ENCODE measurements at regions not wholly inside any gene's neighbourhood (a gene's known extent, or its start where the extent isn't known, plus 50 kb on each side); places are given as distances from the start of the nearest gene placed in this dataset.

- no peak overlapping the region for H3K4me3 Mint-ChIP-seq
- H3K4me1 Mint-ChIP-seq = no peaks in the 10 kb centered on the region
- H3K27me3 ChIP-seq (ENCODE audit: control insufficient read depth in 2 of 2, insufficient read depth in 2 of 2, low read length in 2 of 2) = no peaks in the 10 kb centered on the region
- no peak overlapping the region for H3K4me3 ChIP-seq (ENCODE audit: low read length)
- H3K36me3 ChIP-seq (ENCODE audit: control insufficient read depth in 2 of 3, insufficient read depth in 3 of 3, low read length in 3 of 3) = no peaks in the 10 kb centered on the region
- ChIA-PET CTCF (no interaction called here), POLR2A (no interaction called here)
- no peaks in the 10 kb centered on the region for H3K36me3 Mint-ChIP-seq
- H3K27ac ChIP-seq (ENCODE audit: low read depth, low read length) = no peak overlapping the region
- H3K9me3 ChIP-seq (ENCODE audit: control insufficient read depth in 2 of 3, low read length in 3 of 3) = no peaks in the 10 kb centered on the region
- peaks cover 4 to 26% (median 7%) of the 10 kb centered on the region in 11 donors for H3K9me3 Mint-ChIP-seq
- H3K4me1 ChIP-seq (ENCODE audit: control insufficient read depth in 2 of 2, insufficient read depth in 2 of 2, low read length in 2 of 2) = no peaks in the 10 kb centered on the region
- intact Hi-C loops (cut with micrococcal nuclease) = no loop called here
- DNase-seq (no peak), ATAC-seq (no peak)
- no peaks in the 10 kb centered on the region for H3K27me3 Mint-ChIP-seq
- no peak overlapping the region for H3K27ac Mint-ChIP-seq
These were observed 186.2 kb upstream of the CDH2 start for GRCh38 chr18:28363124-28363523.

GRCh38 chr18:28359176-28359575 is 182.2 kb upstream of the CDH2 start:
- H3K4me3 ChIP-seq (ENCODE audit: low read length) = no peak overlapping the region
- H3K9me3 ChIP-seq (ENCODE audit: control insufficient read depth in 2 of 3, low read length in 3 of 3) = no peaks in the 10 kb centered on the region
- H3K27ac ChIP-seq (ENCODE audit: low read depth, low read length) = no peak overlapping the region
- H3K27me3 Mint-ChIP-seq = no peaks in the 10 kb centered on the region
- no peaks in the 10 kb centered on the region for H3K36me3 Mint-ChIP-seq
- H3K27me3 ChIP-seq (ENCODE audit: control insufficient read depth in 2 of 2, insufficient read depth in 2 of 2, low read length in 2 of 2) = no peaks in the 10 kb centered on the region
- CTCF ChIA-PET = no interaction called here
- POLR2A ChIA-PET = no interaction called here
- H3K36me3 ChIP-seq (ENCODE audit: control insufficient read depth in 2 of 3, insufficient read depth in 3 of 3, low read length in 3 of 3) = no peaks in the 10 kb centered on the region
- peaks cover 4 to 25% (median 8%) of the 10 kb centered on the region in 11 donors for H3K9me3 Mint-ChIP-seq
- H3K4me3 Mint-ChIP-seq = no peak overlapping the region
- no peaks in the 10 kb centered on the region for H3K4me1 ChIP-seq (ENCODE audit: control insufficient read depth in 2 of 2, insufficient read depth in 2 of 2, low read length in 2 of 2)
- no peaks in the 10 kb centered on the region for H3K4me1 Mint-ChIP-seq
- ATAC-seq = no peak
- no peak overlapping the region for H3K27ac Mint-ChIP-seq
- no peak for DNase-seq
- intact Hi-C loops (cut with micrococcal nuclease) = no loop called here

- CTCF ChIA-PET = no interaction called here
- Mint-ChIP-seq H3K4me3 (no peak overlapping the region), H3K9me3 (peaks cover 3 to 25% (median 5%) of the 10 kb centered on the region in 11 donors), H3K4me1 (no peaks in the 10 kb centered on the region), H3K27ac (no peak overlapping the region), H3K27me3 (no peaks in the 10 kb centered on the region), H3K36me3 (no peaks in the 10 kb centered on the region)
- intact Hi-C loops (cut with micrococcal nuclease) = no loop called here
- ATAC-seq = no peak
- Histone ChIP-seq H3K4me3 (ENCODE audit: low read length) (no peak overlapping the region), H3K9me3 (ENCODE audit: control insufficient read depth in 2 of 3, low read length in 3 of 3) (no peaks in the 10 kb centered on the region), H3K4me1 (ENCODE audit: control insufficient read depth in 2 of 2, insufficient read depth in 2 of 2, low read length in 2 of 2) (no peaks in the 10 kb centered on the region), H3K36me3 (ENCODE audit: control insufficient read depth in 2 of 3, insufficient read depth in 3 of 3, low read length in 3 of 3) (no peaks in the 10 kb centered on the region), H3K27ac (ENCODE audit: low read depth, low read length) (no peak overlapping the region), H3K27me3 (ENCODE audit: control insufficient read depth in 2 of 2, insufficient read depth in 2 of 2, low read length in 2 of 2) (no peaks in the 10 kb centered on the region)
- POLR2A ChIA-PET = no interaction called here
- no peak for DNase-seq
These were observed 181.0 kb upstream of the CDH2 start for GRCh38 chr18:28357766-28358401.

- H3K4me1 Mint-ChIP-seq = peaks cover 0 to 2% (median 0%) of the 10 kb centered on the region in 7 donors
- peaks cover 0 to 20% (median 6%) of the 10 kb centered on the region in 11 donors for H3K9me3 Mint-ChIP-seq
- no peaks in the 10 kb centered on the region for H3K4me1 ChIP-seq (ENCODE audit: control insufficient read depth in 2 of 2, insufficient read depth in 2 of 2, low read length in 2 of 2)
- POLR2A ChIA-PET = no interaction called here
- no peaks in the 10 kb centered on the region for H3K36me3 ChIP-seq (ENCODE audit: control insufficient read depth in 2 of 3, insufficient read depth in 3 of 3, low read length in 3 of 3)
- no peak for DNase-seq
- intact Hi-C loops (cut with micrococcal nuclease) = no loop called here
- no peak overlapping the region for H3K27ac ChIP-seq (ENCODE audit: low read depth, low read length)
- ATAC-seq = no peak
- H3K36me3 Mint-ChIP-seq = no peaks in the 10 kb centered on the region
- no peaks in the 10 kb centered on the region for H3K27me3 ChIP-seq (ENCODE audit: control insufficient read depth in 2 of 2, insufficient read depth in 2 of 2, low read length in 2 of 2)
- no peak overlapping the region for H3K4me3 Mint-ChIP-seq
- no peak overlapping the region for H3K27ac Mint-ChIP-seq
- no peaks in the 10 kb centered on the region for H3K9me3 ChIP-seq (ENCODE audit: control insufficient read depth in 2 of 3, low read length in 3 of 3)
- CTCF ChIA-PET = no interaction called here
- H3K27me3 Mint-ChIP-seq = no peaks in the 10 kb centered on the region
- H3K4me3 ChIP-seq (ENCODE audit: low read length) = no peak overlapping the region
These were observed 173.9 kb upstream of the CDH2 start for GRCh38 chr18:28350821-28351220.

- Mint-ChIP-seq H3K9me3 (peaks cover 0 to 27% (median 7%) of the 10 kb centered on the region in 11 donors), H3K4me3 (no peak overlapping the region), H3K4me1 (no peaks in the 10 kb centered on the region), H3K27ac (no peak overlapping the region), H3K36me3 (no peaks in the 10 kb centered on the region), H3K27me3 (no peaks in the 10 kb centered on the region)
- ATAC-seq (no peak), DNase-seq (no peak)
- CTCF ChIA-PET = no interaction called here
- Histone ChIP-seq H3K36me3 (ENCODE audit: control insufficient read depth in 2 of 3, insufficient read depth in 3 of 3, low read length in 3 of 3) (no peaks in the 10 kb centered on the region), H3K4me3 (ENCODE audit: low read length) (no peak overlapping the region), H3K27me3 (ENCODE audit: control insufficient read depth in 2 of 2, insufficient read depth in 2 of 2, low read length in 2 of 2) (no peaks in the 10 kb centered on the region), H3K4me1 (ENCODE audit: control insufficient read depth in 2 of 2, insufficient read depth in 2 of 2, low read length in 2 of 2) (no peaks in the 10 kb centered on the region), H3K27ac (ENCODE audit: low read depth, low read length) (no peak overlapping the region), H3K9me3 (ENCODE audit: control insufficient read depth in 2 of 3, low read length in 3 of 3) (no peaks in the 10 kb centered on the region)
- intact Hi-C loops (cut with micrococcal nuclease) = no loop called here
- POLR2A ChIA-PET = no interaction called here
These were observed 165.3 kb upstream of the CDH2 start for GRCh38 chr18:28342231-28342630.

GRCh38 chr18:28338316-28338715 is 161.4 kb upstream of the CDH2 start:
- no peak overlapping the region for H3K4me3 Mint-ChIP-seq
- DNase-seq (no peak), ATAC-seq (no peak)
- POLR2A ChIA-PET = no interaction called here
- H3K4me3 ChIP-seq (ENCODE audit: low read length) = no peak overlapping the region
- H3K27ac ChIP-seq (ENCODE audit: low read depth, low read length) = no peak overlapping the region
- H3K4me1 ChIP-seq (ENCODE audit: control insufficient read depth in 2 of 2, insufficient read depth in 2 of 2, low read length in 2 of 2) = no peaks in the 10 kb centered on the region
- peaks cover 0 to 18% (median 7%) of the 10 kb centered on the region in 11 donors for H3K9me3 Mint-ChIP-seq
- H3K27ac Mint-ChIP-seq = no peak overlapping the region
- H3K36me3 Mint-ChIP-seq = no peaks in the 10 kb centered on the region
- CTCF ChIA-PET = no interaction called here
- H3K9me3 ChIP-seq (ENCODE audit: control insufficient read depth in 2 of 3, low read length in 3 of 3) = no peaks in the 10 kb centered on the region
- H3K4me1 Mint-ChIP-seq = no peaks in the 10 kb centered on the region
- H3K27me3 Mint-ChIP-seq = no peaks in the 10 kb centered on the region
- intact Hi-C loops (cut with micrococcal nuclease) = no loop called here
- H3K27me3 ChIP-seq (ENCODE audit: control insufficient read depth in 2 of 2, insufficient read depth in 2 of 2, low read length in 2 of 2) = no peaks in the 10 kb centered on the region
- H3K36me3 ChIP-seq (ENCODE audit: control insufficient read depth in 2 of 3, insufficient read depth in 3 of 3, low read length in 3 of 3) = no peaks in the 10 kb centered on the region

- Mint-ChIP-seq H3K4me1 (no peaks in the 10 kb centered on the region), H3K27me3 (no peaks in the 10 kb centered on the region), H3K9me3 (peaks cover 0 to 18% (median 8%) of the 10 kb centered on the region in 11 donors), H3K36me3 (no peaks in the 10 kb centered on the region), H3K27ac (no peak overlapping the region), H3K4me3 (no peak overlapping the region)
- intact Hi-C loops (cut with micrococcal nuclease) = no loop called here
- no peaks in the 10 kb centered on the region for H3K4me1 ChIP-seq (ENCODE audit: control insufficient read depth in 2 of 2, insufficient read depth in 2 of 2, low read length in 2 of 2)
- DNase-seq (no peak), ATAC-seq (no peak)
- no peak overlapping the region for H3K4me3 ChIP-seq (ENCODE audit: low read length)
- POLR2A ChIA-PET = no interaction called here
- CTCF ChIA-PET = no interaction called here
- H3K27me3 ChIP-seq (ENCODE audit: control insufficient read depth in 2 of 2, insufficient read depth in 2 of 2, low read length in 2 of 2) = no peaks in the 10 kb centered on the region
- H3K27ac ChIP-seq (ENCODE audit: low read depth, low read length) = no peak overlapping the region
- no peaks in the 10 kb centered on the region for H3K9me3 ChIP-seq (ENCODE audit: control insufficient read depth in 2 of 3, low read length in 3 of 3)
- no peaks in the 10 kb centered on the region for H3K36me3 ChIP-seq (ENCODE audit: control insufficient read depth in 2 of 3, insufficient read depth in 3 of 3, low read length in 3 of 3)
These were observed 157.6 kb upstream of the CDH2 start for GRCh38 chr18:28334516-28334915.

All from naive thymus-derived CD4-positive, alpha-beta T cell (primary cell).